ENCODE measurements at regions not wholly inside any gene's neighbourhood (a gene's known extent, or its start where the extent isn't known, plus 50 kb on each side); places are given as distances from the start of the nearest gene placed in this dataset.
"Not testable (repeated sequence)": the region's sequence is repeated elsewhere in the genome, so short reads cannot be mapped to it uniquely, and the experiment has no call there.

- DNase-seq: peak; percentile 3
Observed at GRCh38 chr18:43826215-43826614, 548.9 kb upstream of the SYT4 start.

- no peak for DNase-seq
Observed at GRCh38 chr18:43827311-43827710, 550.0 kb upstream of the SYT4 start.

GRCh38 chr18:43830303-43830702 is 553.0 kb upstream of the SYT4 start:
- no peak for DNase-seq

- DNase-seq: no peak
Observed at GRCh38 chr18:43830947-43831346, 553.7 kb upstream of the SYT4 start.

- no peak for DNase-seq
Observed at GRCh38 chr18:43846299-43846698, 569.0 kb upstream of the SYT4 start.

- DNase-seq: peak; percentile 4
Observed at GRCh38 chr18:43847164-43848091, 570.1 kb upstream of the SYT4 start.

- DNase-seq: not testable (repeated sequence)
Observed at GRCh38 chr18:43849831-43850230, 572.5 kb upstream of the SYT4 start.

- DNase-seq: no peak
Observed at GRCh38 chr18:43855376-43855775, 578.1 kb upstream of the SYT4 start.

GRCh38 chr18:43863180-43863579 is 585.9 kb upstream of the SYT4 start:
- DNase-seq: no peak

GRCh38 chr18:43866696-43867095 is 589.4 kb upstream of the SYT4 start:
- DNase-seq: no peak

- no peak for DNase-seq
Observed at GRCh38 chr18:43868497-43868995, 591.3 kb upstream of the SYT4 start.

GRCh38 chr18:43869451-43870008 is 592.2 kb upstream of the SYT4 start:
- DNase-seq: no peak

GRCh38 chr18:43870626-43871025 is 593.3 kb upstream of the SYT4 start:
- no peak for DNase-seq

GRCh38 chr18:43875511-43875910 is 598.2 kb upstream of the SYT4 start:
- DNase-seq: no peak

- DNase-seq: no peak
Observed at GRCh38 chr18:43876286-43876685, 599.0 kb upstream of the SYT4 start.

GRCh38 chr18:43876748-43877147 is 599.5 kb upstream of the SYT4 start:
- no peak for DNase-seq

GRCh38 chr18:43877616-43878321 is 600.5 kb upstream of the SYT4 start:
- no peak for DNase-seq

GRCh38 chr18:43879415-43879814 is 602.1 kb upstream of the SYT4 start:
- no peak for DNase-seq

GRCh38 chr18:43882358-43883055 is 605.2 kb upstream of the SYT4 start:
- peak; percentile 63 for DNase-seq

GRCh38 chr18:43883886-43884285 is 606.6 kb upstream of the SYT4 start:
- no peak for DNase-seq

GRCh38 chr18:43886341-43886740 is 609.1 kb upstream of the SYT4 start:
- no peak for DNase-seq

GRCh38 chr18:43887491-43887890 is 610.2 kb upstream of the SYT4 start:
- no peak for DNase-seq

GRCh38 chr18:43888598-43888997 is 611.3 kb upstream of the SYT4 start:
- DNase-seq: no peak
